Inferior parietal cortex (tissue), 1 donor: ENCODE measurements at regions not wholly inside any gene's neighbourhood (a gene's known extent, or its start where the extent isn't known, plus 50 kb on each side); places are given as distances from the start of the nearest gene placed in this dataset.

Experiments used
- DNase-seq: peaks from one replicate; pipeline ENCODE4 v3.0.0-alpha.2; 2016; ENCODE audit errors: extremely low spot score

DNA sequence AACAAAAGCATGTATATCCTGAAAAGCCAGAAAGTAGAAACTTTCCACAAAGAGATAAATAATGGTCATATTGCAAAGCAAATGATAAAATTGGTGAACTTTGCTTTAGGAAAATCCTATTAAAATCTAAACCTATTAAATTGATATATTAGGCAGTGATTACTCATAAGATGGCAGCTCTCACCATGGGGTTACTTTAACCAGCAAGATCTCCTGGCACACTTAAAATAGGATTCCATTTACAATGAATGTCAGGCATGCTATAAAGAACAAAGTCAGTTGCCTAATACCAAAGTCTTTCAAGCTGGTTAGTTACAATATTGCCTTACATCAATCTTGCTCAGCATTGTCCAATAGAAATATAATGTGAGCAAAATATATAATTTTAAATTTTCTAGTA lies 816.2 kb downstream of the BCL11A start:
- DNase-seq = no peak

GRCh38 chr2:59734743-59735142 lies 818.7 kb downstream of the BCL11A start:
- DNase-seq = no peak

DNA sequence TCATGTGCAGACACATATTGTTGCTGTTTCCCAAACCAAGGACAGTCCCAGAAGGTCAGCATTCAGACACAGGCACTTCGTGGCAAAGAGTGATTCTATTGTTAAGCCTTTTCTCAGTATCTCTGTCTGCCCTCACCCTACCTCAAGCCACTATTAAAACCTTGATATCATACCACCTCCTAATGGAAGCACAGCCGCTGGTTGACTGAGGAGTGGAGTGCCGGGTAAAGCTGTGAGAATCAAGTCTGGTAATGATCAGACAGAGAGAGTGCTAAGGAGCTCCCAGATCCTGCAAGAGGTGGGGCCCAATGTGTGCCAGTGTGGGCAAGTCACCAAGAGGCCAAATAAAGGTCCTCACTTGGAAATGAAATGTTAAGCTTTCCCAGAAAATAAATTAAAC lies 819.5 kb downstream of the BCL11A start:
- DNase-seq = no peak

GRCh38 chr2:59733567-59733930 lies 819.9 kb downstream of the BCL11A start:
- DNase-seq = no peak

DNA sequence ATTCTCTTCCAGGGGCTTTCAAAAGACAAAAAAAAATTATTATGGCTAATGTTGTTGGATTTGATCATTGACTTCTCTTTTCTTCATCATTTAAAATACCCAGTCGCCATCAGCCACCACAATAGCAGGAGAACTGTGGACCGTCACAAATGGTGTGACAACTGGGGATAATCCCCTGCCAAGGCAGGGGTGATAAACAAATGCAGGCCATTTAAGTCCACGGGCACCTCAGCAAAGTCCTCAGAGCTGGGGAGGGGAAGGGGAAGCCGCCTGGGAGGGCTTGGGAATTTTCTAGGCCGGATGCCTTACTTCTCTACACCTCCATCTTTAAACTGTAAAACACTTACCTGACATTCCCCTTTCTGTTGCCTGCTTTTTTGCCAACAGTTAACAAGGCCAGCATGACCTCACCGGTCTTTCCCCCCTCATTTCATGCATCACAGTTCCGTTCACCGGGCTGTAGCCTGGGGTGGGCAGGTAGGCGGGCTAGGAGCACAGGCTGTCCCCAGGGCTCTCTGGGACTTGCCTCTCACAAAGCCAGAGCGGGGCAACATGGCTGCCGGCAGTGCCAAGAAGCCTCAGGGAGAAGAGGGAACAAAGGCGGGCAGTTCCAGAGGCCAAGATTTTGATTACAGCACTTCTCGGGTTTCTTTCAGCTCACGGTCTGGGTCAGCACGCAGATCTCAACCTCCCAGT lies 820.4 kb downstream of the BCL11A start:
- DNase-seq = no peak

- no peak for DNase-seq
These were observed 826.3 kb downstream of the BCL11A start for GRCh38 chr2:59727121-59727590.

GRCh38 chr2:59726228-59727120 lies 827.0 kb downstream of the BCL11A start:
- DNase-seq = no peak

DNA sequence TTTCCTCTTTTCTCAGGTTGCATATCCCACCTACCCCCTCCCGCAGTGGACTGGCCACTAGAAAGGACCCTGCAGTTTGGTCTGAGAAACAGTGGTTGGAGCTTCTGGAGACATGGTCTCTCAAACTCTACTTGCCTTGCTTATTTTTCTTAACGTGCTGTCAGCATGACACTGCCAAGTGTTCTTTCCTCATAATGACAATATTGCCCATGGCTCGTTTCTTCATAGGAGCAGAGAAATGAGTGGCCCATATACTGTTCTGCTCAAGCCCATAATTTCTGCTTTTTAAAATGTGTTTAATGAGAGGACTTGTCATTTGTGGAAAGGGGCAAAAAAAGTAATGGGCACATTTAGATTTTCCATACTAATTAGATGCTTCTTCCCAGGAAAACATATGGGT lies 828.7 kb downstream of the BCL11A start:
- no peak for DNase-seq

DNA sequence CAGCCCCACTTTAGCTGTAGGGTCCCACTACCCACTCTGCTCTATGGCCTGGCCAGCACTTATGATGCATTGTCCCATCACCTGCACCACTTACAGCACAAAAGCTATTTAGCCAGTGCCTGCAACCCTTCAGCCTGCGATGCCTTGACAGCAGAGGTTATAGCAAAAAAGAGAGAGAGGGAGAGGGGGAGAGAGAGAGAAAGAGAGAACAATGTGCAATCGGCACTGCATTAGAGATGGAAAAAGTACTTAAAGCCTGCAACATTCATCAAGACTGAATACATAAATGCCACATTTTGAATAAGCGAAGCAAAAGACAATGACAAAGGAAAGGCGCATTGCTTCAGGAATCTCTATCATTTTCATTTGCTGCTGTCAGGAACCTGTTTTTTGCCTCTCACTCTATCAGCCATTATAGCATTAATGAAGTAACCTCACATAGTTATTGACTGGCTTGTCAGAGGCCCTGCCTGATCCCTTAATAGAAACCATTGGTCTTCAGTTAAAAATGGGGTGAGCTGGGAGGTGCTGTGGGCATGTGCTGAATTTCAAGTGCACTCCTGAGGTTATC lies 833.1 kb downstream of the BCL11A start:
- DNase-seq = no peak

DNA sequence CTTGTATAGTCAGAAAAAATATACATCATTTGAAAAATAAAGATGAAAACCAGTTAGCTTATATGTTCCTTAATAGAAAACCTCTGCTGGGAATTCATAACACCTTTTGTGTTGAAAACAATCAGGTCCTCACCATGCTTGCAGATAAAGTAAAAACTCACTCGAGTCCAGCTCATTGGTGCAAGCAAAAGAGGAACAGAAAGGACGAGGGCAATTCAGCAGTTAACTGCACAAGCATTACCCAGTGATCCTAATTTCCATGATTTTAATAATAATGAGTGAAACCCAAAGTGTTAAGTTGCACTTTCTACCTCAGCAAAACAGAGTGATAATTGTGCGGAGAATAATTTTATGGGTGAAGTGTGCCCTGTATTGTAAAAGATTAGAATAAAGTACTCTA lies 839.9 kb downstream of the BCL11A start:
- no peak for DNase-seq

- DNase-seq = no peak
These were observed 842.3 kb downstream of the BCL11A start for GRCh38 chr2:59711121-59711520.

DNA sequence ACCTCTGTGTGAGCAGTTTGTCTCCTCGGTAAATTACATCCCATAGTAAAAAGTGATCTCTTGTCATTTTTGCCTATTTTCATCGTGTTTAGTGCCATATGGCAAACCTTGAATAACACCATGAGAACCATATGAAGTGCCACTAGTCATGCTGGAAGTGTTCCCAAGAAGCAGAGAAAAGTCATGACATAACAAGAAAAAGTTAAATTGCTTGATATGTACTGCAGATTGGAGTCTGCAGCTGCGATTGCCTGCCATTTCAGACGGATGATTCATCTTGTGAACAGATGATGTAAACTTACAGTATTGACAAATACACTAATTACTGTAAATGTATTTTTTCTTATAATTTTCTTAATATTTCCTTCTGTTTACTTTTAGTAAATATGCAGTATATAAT lies 846.7 kb downstream of the BCL11A start:
- DNase-seq = no peak

GRCh38 chr2:59703796-59704195 lies 849.7 kb downstream of the BCL11A start:
- DNase-seq = no peak

GRCh38 chr2:59702026-59702425 lies 851.4 kb downstream of the BCL11A start:
- no peak for DNase-seq

GRCh38 chr2:59701271-59701994 lies 852.0 kb downstream of the BCL11A start:
- no peak for DNase-seq

- DNase-seq = no peak
These were observed 859.3 kb downstream of the BCL11A start for GRCh38 chr2:59694176-59694575.

GRCh38 chr2:59693231-59693959 lies 860.1 kb downstream of the BCL11A start:
- DNase-seq = no peak

DNA sequence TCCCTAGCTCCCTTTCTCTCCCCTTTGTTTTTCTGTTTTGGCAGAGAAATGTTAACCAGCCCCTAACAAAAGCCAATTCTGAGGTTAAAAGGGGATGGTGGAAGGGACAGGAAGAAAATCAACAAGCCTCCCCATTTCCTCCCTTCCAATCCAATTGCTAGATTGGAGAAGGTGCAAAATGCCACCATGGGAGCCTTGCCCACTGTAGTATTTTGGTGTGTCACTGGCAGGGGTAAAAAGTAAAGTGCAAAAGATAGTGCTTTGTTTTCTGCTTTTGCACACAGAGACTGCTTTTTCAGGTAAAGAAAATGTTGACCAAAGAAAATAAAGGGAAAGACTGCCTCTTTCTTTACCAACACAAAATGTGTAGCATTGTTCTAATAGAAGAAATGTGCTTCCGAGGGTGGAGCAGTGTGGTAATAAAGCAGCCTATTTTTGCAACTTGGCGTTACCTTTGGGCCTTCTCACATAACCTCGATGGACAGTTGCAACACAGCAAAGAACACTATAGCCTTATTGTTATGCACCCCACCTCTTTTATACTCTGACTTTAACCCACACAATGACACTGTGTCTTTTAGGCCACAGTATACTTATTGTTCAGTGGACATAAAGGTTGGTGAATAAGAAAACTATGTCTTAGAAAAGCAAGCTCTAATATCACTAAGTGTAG lies 861.8 kb downstream of the BCL11A start:
- no peak for DNase-seq

GRCh38 chr2:59690849-59691248 lies 862.6 kb downstream of the BCL11A start:
- no peak for DNase-seq

DNA sequence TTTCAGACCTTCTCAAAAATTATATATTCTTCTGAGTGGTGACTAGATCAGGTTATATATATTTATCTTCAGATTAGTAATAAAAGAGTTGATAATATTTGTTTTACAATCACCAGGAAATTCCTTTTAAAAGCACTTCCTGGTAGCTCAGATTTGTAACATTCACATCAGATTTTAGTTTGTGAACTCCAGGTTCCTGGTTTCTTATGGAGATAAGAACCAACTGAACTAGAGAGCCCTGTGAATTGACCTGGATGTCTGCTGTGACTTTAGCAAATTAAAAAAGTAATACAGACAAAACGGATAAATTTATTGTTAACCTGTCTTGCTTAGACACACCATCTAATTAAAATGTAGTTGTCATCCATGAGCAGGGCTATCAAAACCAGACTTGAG lies 868.7 kb downstream of the BCL11A start:
- no peak for DNase-seq
